ENCODE measurements at regions not wholly inside any gene's neighbourhood (a gene's known extent, or its start where the extent isn't known, plus 50 kb on each side); places are given as distances from the start of the nearest gene placed in this dataset.
A peak's percentile ranks its signal among the peaks of the same experiment; 100 is the strongest.
"Not testable (repeated sequence)": the region's sequence is repeated elsewhere in the genome, so short reads cannot be mapped to it uniquely, and the experiment has no call there.

DNA sequence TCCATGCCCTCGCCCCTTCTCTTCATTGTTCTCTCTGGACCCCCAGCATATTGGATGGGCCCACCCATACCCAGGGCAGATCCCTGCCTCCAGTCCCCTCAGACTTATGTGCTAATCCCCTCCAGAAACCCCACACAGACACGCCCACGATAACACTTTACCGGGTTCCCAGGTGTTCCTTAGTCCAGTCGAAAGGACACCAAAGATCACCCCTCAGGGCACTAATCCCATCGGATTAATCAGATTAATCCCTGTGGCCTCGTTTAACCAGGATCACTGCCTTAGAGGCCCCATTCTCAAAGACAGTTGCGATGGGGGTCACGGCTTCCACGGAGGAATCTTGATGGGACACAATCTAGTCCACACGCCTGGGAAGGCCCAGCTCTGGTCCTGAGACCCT, 80.8 kb downstream of the SHANK2 start:
- no peak overlapping the region for H3K27ac ChIP-seq
- WGBS, 4 donors, result 83 to 87% (median 85%) methylated on average over 7 to 11 of the region's 11 CpGs
- intact Hi-C loops (cut with DNase I), result no loop called here
- no peak for DNase-seq
- TF ChIP-seq, protein P1, sequence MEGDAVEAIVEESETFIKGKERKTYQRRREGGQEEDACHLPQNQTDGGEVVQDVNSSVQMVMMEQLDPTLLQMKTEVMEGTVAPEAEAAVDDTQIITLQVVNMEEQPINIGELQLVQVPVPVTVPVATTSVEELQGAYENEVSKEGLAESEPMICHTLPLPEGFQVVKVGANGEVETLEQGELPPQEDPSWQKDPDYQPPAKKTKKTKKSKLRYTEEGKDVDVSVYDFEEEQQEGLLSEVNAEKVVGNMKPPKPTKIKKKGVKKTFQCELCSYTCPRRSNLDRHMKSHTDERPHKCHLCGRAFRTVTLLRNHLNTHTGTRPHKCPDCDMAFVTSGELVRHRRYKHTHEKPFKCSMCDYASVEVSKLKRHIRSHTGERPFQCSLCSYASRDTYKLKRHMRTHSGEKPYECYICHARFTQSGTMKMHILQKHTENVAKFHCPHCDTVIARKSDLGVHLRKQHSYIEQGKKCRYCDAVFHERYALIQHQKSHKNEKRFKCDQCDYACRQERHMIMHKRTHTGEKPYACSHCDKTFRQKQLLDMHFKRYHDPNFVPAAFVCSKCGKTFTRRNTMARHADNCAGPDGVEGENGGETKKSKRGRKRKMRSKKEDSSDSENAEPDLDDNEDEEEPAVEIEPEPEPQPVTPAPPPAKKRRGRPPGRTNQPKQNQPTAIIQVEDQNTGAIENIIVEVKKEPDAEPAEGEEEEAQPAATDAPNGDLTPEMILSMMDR (IDR thresholded peaks at IDR 0.05), result no peak
- no peak for TF ChIP-seq POLR2A (IDR thresholded peaks at IDR 0.05)
- no peaks in the 10 kb centered on the region for H3K4me1 ChIP-seq (replicated peaks in 1 of 2)
- H3K36me3 ChIP-seq (replicated peaks in 1 of 2), result no peaks in the 10 kb centered on the region
- peaks cover 0 to 5% (median 0%) of the 10 kb centered on the region in 3 donors for H3K9me3 ChIP-seq (replicated peaks in 1 of 3)
- no peak overlapping the region for H3K4me3 ChIP-seq
- no peaks in the 10 kb centered on the region for H3K27me3 ChIP-seq

DNA sequence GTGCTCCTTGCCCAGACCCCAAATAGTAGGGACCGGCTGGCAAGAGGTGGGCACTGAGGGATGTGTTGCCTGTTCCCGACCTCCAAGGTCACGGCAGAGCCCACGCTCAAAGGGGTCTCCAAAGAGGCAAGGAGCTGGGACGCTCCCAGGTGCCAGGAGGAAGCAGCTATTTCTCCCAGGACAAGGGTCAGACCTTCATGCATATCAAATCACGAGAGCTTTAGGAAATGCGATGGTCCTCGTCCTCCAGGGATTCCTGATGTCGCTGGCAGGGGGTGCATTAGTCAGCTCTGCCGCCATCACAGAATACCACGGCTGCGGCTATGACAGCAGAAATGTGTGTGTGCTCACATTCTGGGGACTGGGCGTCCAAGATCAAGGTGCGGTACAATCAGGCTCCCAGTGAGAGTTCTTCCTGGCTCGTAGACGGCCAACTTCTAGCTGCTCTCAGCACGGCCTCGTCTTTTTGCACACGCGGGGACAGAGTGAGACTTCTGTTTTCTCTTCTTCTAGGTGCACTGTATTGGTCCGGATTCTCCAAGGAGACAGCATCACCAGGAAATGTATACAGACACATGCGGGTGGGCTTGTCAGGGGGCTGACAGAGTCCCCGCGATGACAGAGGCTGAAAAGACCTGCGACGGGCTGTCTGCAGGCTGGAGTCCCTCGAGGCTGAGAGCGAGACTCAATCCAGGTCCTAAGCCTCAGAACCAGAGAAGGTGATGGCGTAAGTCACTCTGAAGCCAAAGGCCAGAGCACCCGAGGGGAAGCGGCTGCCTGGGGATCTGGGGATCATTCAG, 81.6 kb downstream of the SHANK2 start:
- H3K4me1 ChIP-seq (replicated peaks in 1 of 2), result no peaks in the 10 kb centered on the region
- no peak overlapping the region for H3K4me3 ChIP-seq
- WGBS, 4 donors, result 84 to 90% (median 85%) methylated on average over 25 to 31 of the region's 31 CpGs
- H3K36me3 ChIP-seq (replicated peaks in 1 of 2), result no peaks in the 10 kb centered on the region
- DNase-seq, result no peak
- intact Hi-C loops (cut with DNase I), result no loop called here
- H3K27me3 ChIP-seq, result no peaks in the 10 kb centered on the region
- H3K9me3 ChIP-seq (replicated peaks in 1 of 3), result no peaks in the 10 kb centered on the region
- H3K27ac ChIP-seq, result no peak overlapping the region
- TF ChIP-seq, protein P1 (IDR thresholded peaks at IDR 0.05), result no peak
- TF ChIP-seq POLR2A (IDR thresholded peaks at IDR 0.05), result no peak

DNA sequence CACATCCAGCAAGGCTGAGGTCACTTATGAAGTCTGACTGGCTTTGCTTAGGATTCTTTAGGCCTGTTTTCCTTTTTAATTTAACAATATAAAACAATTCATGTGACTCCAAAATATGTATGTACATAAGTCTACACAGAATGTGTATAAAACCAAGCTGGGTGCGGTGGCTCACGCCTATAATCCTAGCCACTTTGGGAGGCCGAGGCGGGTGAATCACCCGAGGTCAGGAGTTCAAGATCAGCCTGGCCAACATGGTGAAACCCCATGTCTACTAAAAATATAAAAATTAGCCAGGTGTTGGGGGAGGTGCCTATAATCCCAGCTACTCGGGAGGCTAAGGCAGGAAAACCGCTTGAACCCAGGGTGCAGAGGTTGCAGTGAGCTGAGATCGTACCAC, 83.1 kb downstream of the SHANK2 start:
- 65 to 83% (median 75%) methylated on average over 8 of the region's 8 CpGs for WGBS, 4 donors
- TF ChIP-seq POLR2A (IDR thresholded peaks at IDR 0.05), result no peak
- TF ChIP-seq, protein P1 (IDR thresholded peaks at IDR 0.05), result no peak
- H3K27me3 ChIP-seq, result no peaks in the 10 kb centered on the region
- H3K4me1 ChIP-seq (replicated peaks in 1 of 2), result no peaks in the 10 kb centered on the region
- H3K9me3 ChIP-seq (replicated peaks in 1 of 3), result no peaks in the 10 kb centered on the region
- intact Hi-C loops (cut with DNase I), result no loop called here
- H3K4me3 ChIP-seq, result no peak overlapping the region
- DNase-seq, result no peak
- H3K27ac ChIP-seq, result no peak overlapping the region
- H3K36me3 ChIP-seq (replicated peaks in 1 of 2), result no peaks in the 10 kb centered on the region

DNA sequence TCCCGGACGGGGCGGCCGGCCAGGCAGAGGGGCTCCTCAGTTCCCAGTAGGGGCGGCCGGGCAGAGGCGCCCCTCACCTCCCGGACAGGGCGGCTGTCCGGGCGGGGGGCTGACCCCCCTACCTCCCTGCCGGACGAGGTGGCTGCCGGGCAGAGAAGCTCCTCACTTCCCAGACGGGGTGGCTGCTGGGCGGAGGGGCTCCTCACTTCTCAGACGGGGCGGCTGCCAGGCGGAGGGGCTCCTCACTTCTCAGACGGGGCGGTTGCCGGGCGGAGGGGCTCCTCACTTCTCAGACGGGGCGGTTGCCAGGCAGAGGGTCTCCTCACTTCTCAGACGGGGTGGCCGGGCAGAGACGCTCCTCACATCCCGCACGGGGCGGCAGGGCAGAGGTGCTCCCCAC, 84.6 kb downstream of the SHANK2 start:
- intact Hi-C loops (cut with DNase I); H3K4me3 ChIP-seq; H3K36me3 ChIP-seq (replicated peaks in 1 of 2); DNase-seq; H3K27ac ChIP-seq; H3K4me1 ChIP-seq (replicated peaks in 1 of 2); H3K27me3 ChIP-seq; H3K9me3 ChIP-seq (replicated peaks in 1 of 3): not testable (repeated sequence)
- 92 to 100% (median 93%) methylated on average over 8 to 20 of the region's 31 CpGs; no CpG with 5 or more reads in 1 of the 4 donors for WGBS, 4 donors

GRCh38 chr11:71165771-71166170, 86.6 kb downstream of the SHANK2 start:
- no peaks in the 10 kb centered on the region for H3K36me3 ChIP-seq (replicated peaks in 1 of 2)
- WGBS, 4 donors, result 86 to 91% (median 89%) methylated on average over 7 to 12 of the region's 12 CpGs
- DNase-seq, result peak in 1 of 7 donors; percentile 9
- no peaks in the 10 kb centered on the region for H3K4me1 ChIP-seq (replicated peaks in 1 of 2)
- no peaks in the 10 kb centered on the region for H3K9me3 ChIP-seq (replicated peaks in 1 of 3)
- TF ChIP-seq, protein P1 (IDR thresholded peaks at IDR 0.05), result no peak
- no peak for TF ChIP-seq POLR2A (IDR thresholded peaks at IDR 0.05)
- intact Hi-C loops (cut with DNase I), result no loop called here
- H3K27ac ChIP-seq, result no peak overlapping the region
- H3K4me3 ChIP-seq, result no peak overlapping the region
- no peaks in the 10 kb centered on the region for H3K27me3 ChIP-seq

All from adrenal gland (tissue), 9 donors.